GM12878 (cell line): ENCODE measurements at regions not wholly inside any gene's neighbourhood (a gene's known extent, or its start where the extent isn't known, plus 50 kb on each side); places are given as distances from the start of the nearest gene placed in this dataset.

Source experiments
- ATAC-seq: fragments of 200-7000 bp; cut with Tn5 transposase; 3 replicates; pipeline ENCODE4 v1.9.1; 2020; ENCODE audit warnings: mild to moderate bottlenecking, moderate library complexity
- BruUV-seq: library from RNA; stranded (reverse); fragments of 400-500 nt; replicated peaks from 2 replicates; lab custom pipeline; 2021; lab: Mats Ljungman, UMichigan
- CTCF ChIA-PET: fragments of 300-600 bp; sonication (Branson Sonifier 250); formaldehyde crosslinking; extraction: SDS; loops from one replicate; lab custom pipeline; 2021; ENCODE audit warnings: inconsistent platforms; lab: Yijun Ruan, JAX
- POLR2A ChIA-PET: fragments of 350-600 bp; formaldehyde crosslinking; extraction: SDS; loops from one replicate; lab custom pipeline; 2021; ENCODE audit warnings: inconsistent platforms; lab: Charles Lee
- RAD21 ChIA-PET: fragments of 300-600 bp; sonication (Branson Sonifier 250); formaldehyde crosslinking; loops from one replicate; lab custom pipeline; 2023; ENCODE audit warnings: antibody characterized with exemption; ENCODE audit not compliant: unreplicated experiment; lab: Charles Lee
- SMC1A ChIA-PET: fragments of 300-600 bp; sonication (Branson Sonifier 250); formaldehyde crosslinking; loops from one replicate; lab custom pipeline; 2023; ENCODE audit not compliant: unreplicated experiment, uncharacterized antibody; lab: Charles Lee
- DNase-seq: peaks from one replicate; pipeline ENCODE4 v3.0.0-alpha.2; 2011; ENCODE audit warnings: low read depth, low spot score
- FAIRE-seq: peaks from 3 replicates; lab custom pipeline; 2011; peaks lifted over from hg19 to GRCh38; lab: Jason Lieb, UNC
- H2AFZ ChIP-seq: 2 replicates; pipeline ENCODE4 v1.6.0; 2011; ENCODE audit warnings: low read depth, low read length, control low read depth; ENCODE audit not compliant: control insufficient read depth
- H3K27ac ChIP-seq: 2 replicates; pipeline ENCODE4 v1.5.1; 2011; ENCODE audit warnings: control low read depth; ENCODE audit not compliant: control insufficient read depth, insufficient read depth
- H3K27me3 ChIP-seq, 2 experiments: replicated peaks in 1 of 2; 2 replicates each; pipeline versions ENCODE4 v1.6.0 to v1.6.1; 2011; ENCODE audit warnings: low read length in 1 of 2; ENCODE audit not compliant: control insufficient read depth in 2 of 2, insufficient read depth in 2 of 2
- H3K36me3 ChIP-seq, 2 experiments: 2 replicates each; pipeline ENCODE4 v1.5.1; 2011; ENCODE audit warnings: low read length in 1 of 2; ENCODE audit not compliant: control insufficient read depth in 2 of 2, insufficient read depth in 2 of 2
- H3K4me1 ChIP-seq: 2 replicates; pipeline ENCODE4 v1.6.1; 2011; ENCODE audit warnings: mild to moderate bottlenecking, low read length, moderate library complexity, mixed read lengths; ENCODE audit not compliant: control insufficient read depth, insufficient read depth
- H3K4me2 ChIP-seq: 2 replicates; pipeline ENCODE4 v1.6.0; 2011; ENCODE audit warnings: control low read depth; ENCODE audit not compliant: control insufficient read depth, insufficient read depth
- H3K4me3 ChIP-seq: fragments of 200-600 bp; sonication (generic); 2 replicates; pipeline ENCODE4 v1.5.1; 2016
- H3K79me2 ChIP-seq: 2 replicates; pipeline ENCODE4 v1.6.0; 2011; ENCODE audit warnings: low read length; ENCODE audit not compliant: control insufficient read depth, insufficient read depth
- H3K9ac ChIP-seq: 2 replicates; pipeline ENCODE4 v1.8.0; 2011; ENCODE audit warnings: low read length, control low read depth, mixed read lengths; ENCODE audit not compliant: control insufficient read depth, insufficient read depth
- H3K9me3 ChIP-seq: replicated peaks from 3 replicates; pipeline ENCODE4 v1.5.1; 2011; ENCODE audit warnings: mild to moderate bottlenecking, low read length; ENCODE audit not compliant: control insufficient read depth, insufficient read depth
- H4K20me1 ChIP-seq: 2 replicates; pipeline ENCODE4 v1.6.0; 2011; ENCODE audit not compliant: control insufficient read depth, insufficient read depth
- CBFB ChIP-seq: IDR thresholded peaks from 2 replicates; pipeline ENCODE4 v1.6.1; 2016; ENCODE audit warnings: antibody characterized with exemption, low read depth
- CHD4 ChIP-seq: fragments of 200-600 bp; sonication (generic); IDR thresholded peaks from 2 replicates; pipeline ENCODE4 v1.6.1; 2016; ENCODE audit warnings: mild to moderate bottlenecking
- E2F4 ChIP-seq: IDR thresholded peaks from 2 replicates; pipeline ENCODE4 v1.6.1; 2012; ENCODE audit warnings: low read depth, low read length, improper control_type of control experiment
- HDAC2 ChIP-seq: fragments of 200-600 bp; sonication (generic); IDR thresholded peaks from 2 replicates; pipeline ENCODE4 v1.6.1; 2017
- IRF3 ChIP-seq: fragments of 450-650 bp; IDR thresholded peaks from 2 replicates; pipeline ENCODE4 v1.6.1; 2014; ENCODE audit warnings: mild to moderate bottlenecking
- IRF4 ChIP-seq: IDR thresholded peaks from 2 replicates; pipeline ENCODE4 v1.6.1; 2011; ENCODE audit warnings: low read depth, low read length
- JUND ChIP-seq: IDR thresholded peaks from 2 replicates; pipeline ENCODE4 v1.6.1; 2012; ENCODE audit warnings: low read depth, mild to moderate bottlenecking, low read length, improper control_type of control experiment, moderate library complexity
- POLR2A ChIP-seq: IDR thresholded peaks from 2 replicates; pipeline ENCODE4 v1.6.1; 2011; ENCODE audit warnings: low read depth, mild to moderate bottlenecking, low read length
- RAD21 ChIP-seq: IDR thresholded peaks from 2 replicates; pipeline ENCODE4 v1.6.1; 2011; ENCODE audit warnings: mild to moderate bottlenecking, low read depth, low read length, moderate library complexity; ENCODE audit not compliant: insufficient read depth
- RFX5 ChIP-seq: IDR thresholded peaks from 2 replicates; pipeline ENCODE4 v1.6.1; 2011; ENCODE audit warnings: low read depth, low read length, improper control_type of control experiment
- SMARCA5 ChIP-seq: fragments of 450-650 bp; IDR thresholded peaks from 2 replicates; pipeline ENCODE4 v1.6.1; 2017; ENCODE audit warnings: mild to moderate bottlenecking
- SRF ChIP-seq, 2 experiments: IDR thresholded peaks; 2 replicates each; pipeline ENCODE4 v1.6.1; 2011; ENCODE audit warnings: low read depth in 2 of 2, low read length in 2 of 2, mild to moderate bottlenecking in 1 of 2, moderate library complexity in 1 of 2
- TAF1 ChIP-seq: IDR thresholded peaks from 2 replicates; pipeline ENCODE4 v1.6.1; 2011; ENCODE audit warnings: mild to moderate bottlenecking, low read depth, low read length, borderline replicate concordance
- YBX1 ChIP-seq: fragments of 450-650 bp; IDR thresholded peaks from 2 replicates; pipeline ENCODE4 v1.6.1; 2016; ENCODE audit warnings: antibody characterized with exemption
- ZBTB4 ChIP-seq: fragments of 450-650 bp; formaldehyde crosslinking; IDR thresholded peaks from 2 replicates; pipeline ENCODE4 v1.4.0; 2022; ENCODE audit warnings: mild to moderate bottlenecking, moderate library complexity
- ZSCAN29 ChIP-seq: fragments of 450-650 bp; IDR thresholded peaks from 2 replicates; pipeline ENCODE4 v1.6.1; 2017; ENCODE audit warnings: mild to moderate bottlenecking, moderate library complexity
- ZZZ3 ChIP-seq: IDR thresholded peaks from 2 replicates; pipeline ENCODE4 v1.6.1; 2011; ENCODE audit warnings: low read depth; ENCODE audit not compliant: control insufficient read depth, insufficient read length
- WGBS: methylation state at CpG from one replicate; pipeline ENCODE4 v1.1.6; 2016; ENCODE audit warnings: low lambda C conversion rate; ENCODE audit not compliant: insufficient replicate concordance, insufficient coverage; ENCODE audit errors: missing lambda C conversion rate; 5-methylcytosine and 5-hydroxymethylcytosine counted together
- in situ Hi-C: fragments of 300-500 bp; cut with MboI; formaldehyde crosslinking; loops from 9 replicates; pipeline ENCODE4 v1.14.3; 2018; ENCODE audit warnings: mixed read lengths
- intact Hi-C: fragments of 100-400 bp; cut with micrococcal nuclease; formaldehyde crosslinking; loops from one replicate; pipeline ENCODE4 v1.14.2; 2022; ENCODE audit not compliant: unreplicated experiment

GRCh38 chr3:117120014-117120413 lies 410.4 kb downstream of the TUSC7 start:
- no peak for ATAC-seq
- Histone ChIP-seq H3K4me2 (no peak overlapping the region), H3K9me3 (no peaks in the 10 kb centered on the region), H2AFZ (no peak overlapping the region), H3K4me3 (no peak overlapping the region), H3K36me3 (no peaks in the 10 kb centered on the region), H3K4me1 (no peaks in the 10 kb centered on the region), H3K27ac (no peak overlapping the region), H3K27me3 (no peaks in the 10 kb centered on the region), H4K20me1 (no peaks in the 10 kb centered on the region), H3K9ac (no peak overlapping the region), H3K79me2 (no peaks in the 10 kb centered on the region)
- WGBS = 83% methylated on average over 1 of the region's 1 CpG
- TF ChIP-seq ZBTB4 (CRISPR knock-in tag) (no peak), ZZZ3 (no peak), RAD21 (no peak), IRF3 (no peak), YBX1 (no peak), SMARCA5 (no peak), JUND (no peak), ZSCAN29 (no peak), TAF1 (no peak), POLR2A (no peak), CBFB (no peak), CHD4 (no peak), RFX5 (no peak), E2F4 (no peak), IRF4 (no peak), SRF (IDR thresholded peaks at IDR 0.05; ENCODE audit: low read depth in 2 of 2, low read length in 2 of 2) (no peak), HDAC2 (no peak)
- intact Hi-C loops = no loop called here
- POLR2A ChIA-PET = no interaction called here
- SMC1A ChIA-PET = no interaction called here
- RAD21 ChIA-PET = no interaction called here
- in situ Hi-C loops = no loop called here
- BruUV-seq = no TSS peak
- DNase-seq = no peak
- FAIRE-seq = no peak
- CTCF ChIA-PET = no interaction called here
